Transverse colon (tissue), 3 donors: ENCODE measurements at regions not wholly inside any gene's neighbourhood (a gene's known extent, or its start where the extent isn't known, plus 50 kb on each side); places are given as distances from the start of the nearest gene placed in this dataset.

Experiments
- POLR2A ChIP-seq: fragments of 450-650 bp; IDR thresholded peaks from one replicate; pipeline ENCODE4 v1.6.1; 2016; ENCODE audit warnings: antibody characterized with exemption, mild to moderate bottlenecking, moderate library complexity
- TF ChIP-seq, protein P1 (sequence below), 5 experiments: fragments of 200-600 bp in 3 of 5; fragments of 450-650 bp in 2 of 5; sonication (generic) in 3 of 5; IDR thresholded peaks; 1 replicate in 2 of 5; 2 replicates in 3 of 5; pipeline ENCODE4 v1.5.1; 2016 to 2017; ENCODE audit warnings: antibody characterized with exemption in 5 of 5, inconsistent platforms in 3 of 5, mild to moderate bottlenecking in 2 of 5, moderate library complexity in 1 of 5

DNA sequence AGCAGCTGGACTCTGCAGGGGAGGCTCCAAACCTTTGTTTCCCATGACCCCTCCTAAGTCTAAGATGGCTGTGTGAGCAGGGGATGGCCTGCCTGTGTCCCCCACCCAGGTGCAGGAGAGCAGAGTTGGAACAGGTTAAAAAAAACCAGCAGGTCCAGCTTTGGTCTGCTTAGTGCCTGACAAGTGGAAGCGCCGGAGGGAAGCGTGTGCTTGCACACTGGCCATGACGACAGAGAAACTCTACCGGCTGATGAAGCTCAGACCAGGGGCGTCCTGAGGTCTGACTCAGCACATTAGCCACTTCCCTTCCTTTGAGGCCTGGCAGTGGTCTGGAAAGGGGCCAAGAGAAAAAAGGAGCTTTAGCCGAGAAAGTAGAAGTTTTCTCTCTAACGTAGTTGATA lies 280.1 kb downstream of the VRK1 start:
- no peak for TF ChIP-seq POLR2A
- TF ChIP-seq, protein P1, sequence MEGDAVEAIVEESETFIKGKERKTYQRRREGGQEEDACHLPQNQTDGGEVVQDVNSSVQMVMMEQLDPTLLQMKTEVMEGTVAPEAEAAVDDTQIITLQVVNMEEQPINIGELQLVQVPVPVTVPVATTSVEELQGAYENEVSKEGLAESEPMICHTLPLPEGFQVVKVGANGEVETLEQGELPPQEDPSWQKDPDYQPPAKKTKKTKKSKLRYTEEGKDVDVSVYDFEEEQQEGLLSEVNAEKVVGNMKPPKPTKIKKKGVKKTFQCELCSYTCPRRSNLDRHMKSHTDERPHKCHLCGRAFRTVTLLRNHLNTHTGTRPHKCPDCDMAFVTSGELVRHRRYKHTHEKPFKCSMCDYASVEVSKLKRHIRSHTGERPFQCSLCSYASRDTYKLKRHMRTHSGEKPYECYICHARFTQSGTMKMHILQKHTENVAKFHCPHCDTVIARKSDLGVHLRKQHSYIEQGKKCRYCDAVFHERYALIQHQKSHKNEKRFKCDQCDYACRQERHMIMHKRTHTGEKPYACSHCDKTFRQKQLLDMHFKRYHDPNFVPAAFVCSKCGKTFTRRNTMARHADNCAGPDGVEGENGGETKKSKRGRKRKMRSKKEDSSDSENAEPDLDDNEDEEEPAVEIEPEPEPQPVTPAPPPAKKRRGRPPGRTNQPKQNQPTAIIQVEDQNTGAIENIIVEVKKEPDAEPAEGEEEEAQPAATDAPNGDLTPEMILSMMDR (IDR thresholded peaks at IDR 0.05): no peak
